ENCODE measurements at regions not wholly inside any gene's neighbourhood (a gene's known extent, or its start where the extent isn't known, plus 50 kb on each side); places are given as distances from the start of the nearest gene placed in this dataset.

DNA sequence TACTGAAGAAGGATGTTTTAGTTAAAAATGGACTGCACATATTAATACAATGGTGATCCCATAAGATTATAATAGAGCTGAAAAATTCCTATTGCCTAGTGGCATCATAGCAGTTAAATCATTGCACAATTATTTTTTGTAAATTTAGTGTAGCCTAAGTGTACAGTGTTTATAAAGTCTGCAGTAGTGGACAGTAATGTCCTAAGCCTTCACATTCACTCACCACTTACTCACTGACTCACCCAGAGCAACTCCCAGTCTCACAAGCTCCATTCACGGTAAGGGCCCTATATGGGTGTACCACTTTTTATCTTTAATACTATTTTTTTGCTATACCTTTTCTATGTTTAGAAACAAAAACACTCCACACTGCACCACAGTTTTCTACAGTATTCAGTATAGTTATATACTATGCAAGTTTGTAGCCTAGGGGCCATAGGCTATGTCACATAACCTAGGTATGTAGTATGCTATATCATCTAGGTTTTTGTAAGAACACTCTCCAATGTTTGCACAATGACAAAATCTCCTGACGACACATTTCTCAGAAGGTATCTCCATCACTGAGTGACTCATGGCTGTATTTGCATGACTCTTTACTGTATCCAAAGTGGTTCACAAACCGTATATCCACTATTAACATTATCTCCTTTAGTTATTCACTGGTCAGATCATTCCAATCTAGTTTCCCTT, 536.0 kb downstream of the KLF12 start:
- ATAC-seq: no peak
- TF ChIP-seq, protein P1, sequence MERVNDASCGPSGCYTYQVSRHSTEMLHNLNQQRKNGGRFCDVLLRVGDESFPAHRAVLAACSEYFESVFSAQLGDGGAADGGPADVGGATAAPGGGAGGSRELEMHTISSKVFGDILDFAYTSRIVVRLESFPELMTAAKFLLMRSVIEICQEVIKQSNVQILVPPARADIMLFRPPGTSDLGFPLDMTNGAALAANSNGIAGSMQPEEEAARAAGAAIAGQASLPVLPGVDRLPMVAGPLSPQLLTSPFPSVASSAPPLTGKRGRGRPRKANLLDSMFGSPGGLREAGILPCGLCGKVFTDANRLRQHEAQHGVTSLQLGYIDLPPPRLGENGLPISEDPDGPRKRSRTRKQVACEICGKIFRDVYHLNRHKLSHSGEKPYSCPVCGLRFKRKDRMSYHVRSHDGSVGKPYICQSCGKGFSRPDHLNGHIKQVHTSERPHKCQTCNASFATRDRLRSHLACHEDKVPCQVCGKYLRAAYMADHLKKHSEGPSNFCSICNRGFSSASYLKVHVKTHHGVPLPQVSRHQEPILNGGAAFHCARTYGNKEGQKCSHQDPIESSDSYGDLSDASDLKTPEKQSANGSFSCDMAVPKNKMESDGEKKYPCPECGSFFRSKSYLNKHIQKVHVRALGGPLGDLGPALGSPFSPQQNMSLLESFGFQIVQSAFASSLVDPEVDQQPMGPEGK (CRISPR knock-in tag; IDR thresholded peaks at IDR 0.05; ENCODE audit: borderline replicate concordance): no peak
- TF ChIP-seq OSR1 (CRISPR knock-in tag; IDR thresholded peaks at IDR 0.05): no peak
- no peak for TF ChIP-seq PPARA (CRISPR knock-in tag; IDR thresholded peaks at IDR 0.05; ENCODE audit: borderline replicate concordance)
- no peak for TF ChIP-seq ZNF8 (CRISPR knock-in tag; IDR thresholded peaks at IDR 0.05)
- no peak for TF ChIP-seq ZC3H10 (CRISPR knock-in tag; IDR thresholded peaks at IDR 0.05)
- TF ChIP-seq ZFP3 (CRISPR knock-in tag; IDR thresholded peaks at IDR 0.05): no peak
- TF ChIP-seq ESRRG (CRISPR knock-in tag; IDR thresholded peaks at IDR 0.05): no peak
- TF ChIP-seq CSRNP3 (CRISPR knock-in tag; IDR thresholded peaks at IDR 0.05): no peak
- no peak for TF ChIP-seq TCF4 (CRISPR knock-in tag; IDR thresholded peaks at IDR 0.05; ENCODE audit: borderline replicate concordance)
- no peak for TF ChIP-seq RARB (CRISPR knock-in tag; IDR thresholded peaks at IDR 0.05)
- no peak for TF ChIP-seq GLIS3 (CRISPR knock-in tag; IDR thresholded peaks at IDR 0.05)
- TF ChIP-seq CSDC2 (CRISPR knock-in tag; IDR thresholded peaks at IDR 0.05): no peak
- no peak for TF ChIP-seq ZNF70 (CRISPR knock-in tag; IDR thresholded peaks at IDR 0.05)
- TF ChIP-seq, protein P2, sequence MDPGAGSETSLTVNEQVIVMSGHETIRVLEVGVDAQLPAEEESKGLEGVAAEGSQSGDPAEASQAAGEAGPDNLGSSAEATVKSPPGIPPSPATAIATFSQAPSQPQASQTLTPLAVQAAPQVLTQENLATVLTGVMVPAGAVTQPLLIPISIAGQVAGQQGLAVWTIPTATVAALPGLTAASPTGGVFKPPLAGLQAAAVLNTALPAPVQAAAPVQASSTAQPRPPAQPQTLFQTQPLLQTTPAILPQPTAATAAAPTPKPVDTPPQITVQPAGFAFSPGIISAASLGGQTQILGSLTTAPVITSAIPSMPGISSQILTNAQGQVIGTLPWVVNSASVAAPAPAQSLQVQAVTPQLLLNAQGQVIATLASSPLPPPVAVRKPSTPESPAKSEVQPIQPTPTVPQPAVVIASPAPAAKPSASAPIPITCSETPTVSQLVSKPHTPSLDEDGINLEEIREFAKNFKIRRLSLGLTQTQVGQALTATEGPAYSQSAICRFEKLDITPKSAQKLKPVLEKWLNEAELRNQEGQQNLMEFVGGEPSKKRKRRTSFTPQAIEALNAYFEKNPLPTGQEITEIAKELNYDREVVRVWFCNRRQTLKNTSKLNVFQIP (CRISPR knock-in tag; IDR thresholded peaks at IDR 0.05; ENCODE audit: borderline replicate concordance, low read depth): no peak
- no peak for TF ChIP-seq BACH2 (CRISPR knock-in tag; IDR thresholded peaks at IDR 0.05; ENCODE audit: borderline replicate concordance)
- TF ChIP-seq SNAI2 (CRISPR knock-in tag; IDR thresholded peaks at IDR 0.05): no peak
- TF ChIP-seq ZFP30 (CRISPR knock-in tag; IDR thresholded peaks at IDR 0.05): no peak
- TF ChIP-seq ISL1 (CRISPR knock-in tag; IDR thresholded peaks at IDR 0.05): no peak
- no peak for TF ChIP-seq CREB5 (CRISPR knock-in tag; IDR thresholded peaks at IDR 0.05; ENCODE audit: low read depth)
- no peak for TF ChIP-seq TOX (CRISPR knock-in tag; IDR thresholded peaks at IDR 0.05; ENCODE audit: borderline replicate concordance)

DNA sequence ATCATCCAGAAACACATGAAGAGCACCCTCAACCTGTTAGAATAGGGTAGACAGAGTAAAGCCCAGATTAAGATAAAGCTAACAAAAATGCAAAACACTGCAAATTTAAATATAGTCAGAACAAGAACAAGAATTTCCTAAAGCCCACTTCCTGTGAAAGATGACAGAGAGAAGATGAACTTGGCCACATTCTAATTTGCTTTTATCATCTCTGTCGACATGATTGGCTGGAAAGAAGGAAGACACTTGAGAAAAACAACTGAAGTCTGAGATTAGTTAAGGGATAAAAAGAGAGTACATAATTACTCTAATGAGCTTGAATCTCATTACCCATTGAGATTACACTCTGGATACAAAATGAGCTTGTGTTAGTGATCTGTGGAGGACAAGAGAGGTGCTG, 537.6 kb downstream of the KLF5 start:
- ATAC-seq: no peak
- TF ChIP-seq ZFP30 (CRISPR knock-in tag; IDR thresholded peaks at IDR 0.05): no peak

GRCh38 chr13:73593199-73593765, 534.5 kb downstream of the KLF5 start:
- ATAC-seq: no peak
- TF ChIP-seq TOX (CRISPR knock-in tag; IDR thresholded peaks at IDR 0.05; ENCODE audit: borderline replicate concordance): no peak

DNA sequence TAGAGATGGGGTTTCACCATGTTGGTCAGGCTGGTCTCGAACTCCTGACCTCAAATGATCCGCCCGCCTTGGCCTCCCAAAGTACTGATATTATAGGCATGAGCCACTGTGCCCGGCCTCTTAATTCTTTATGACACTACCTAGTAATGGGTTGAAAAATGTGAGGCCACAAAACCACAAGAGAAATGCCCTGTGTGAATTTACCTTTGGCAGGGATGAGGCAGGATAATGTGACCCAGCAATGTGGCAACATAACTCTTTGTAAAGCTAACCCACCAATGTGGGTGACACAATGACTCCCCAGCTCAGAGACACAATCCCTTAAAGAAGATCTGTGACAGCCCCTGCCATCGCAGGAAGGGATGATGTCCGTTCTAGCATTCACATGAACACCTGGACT, 533.1 kb downstream of the KLF5 start:
- no peak for ATAC-seq
- TF ChIP-seq, protein P2 (CRISPR knock-in tag; IDR thresholded peaks at IDR 0.05; ENCODE audit: borderline replicate concordance, low read depth): no peak
- TF ChIP-seq ARNTL (CRISPR knock-in tag; IDR thresholded peaks at IDR 0.05; ENCODE audit: borderline replicate concordance, low read depth): no peak
- TF ChIP-seq SNAI2 (CRISPR knock-in tag; IDR thresholded peaks at IDR 0.05): no peak
- TF ChIP-seq ESRRG (CRISPR knock-in tag; IDR thresholded peaks at IDR 0.05): no peak
- TF ChIP-seq ZFP30 (CRISPR knock-in tag; IDR thresholded peaks at IDR 0.05): no peak
- TF ChIP-seq RARB (CRISPR knock-in tag; IDR thresholded peaks at IDR 0.05): no peak
- TF ChIP-seq ZNF70 (CRISPR knock-in tag; IDR thresholded peaks at IDR 0.05): no peak
- no peak for TF ChIP-seq TOX (CRISPR knock-in tag; IDR thresholded peaks at IDR 0.05; ENCODE audit: borderline replicate concordance)
- TF ChIP-seq CSDC2 (CRISPR knock-in tag; IDR thresholded peaks at IDR 0.05): no peak
- no peak for TF ChIP-seq BACH2 (CRISPR knock-in tag; IDR thresholded peaks at IDR 0.05; ENCODE audit: borderline replicate concordance)
- TF ChIP-seq ZFP3 (CRISPR knock-in tag; IDR thresholded peaks at IDR 0.05): no peak
- TF ChIP-seq, protein P1 (CRISPR knock-in tag; IDR thresholded peaks at IDR 0.05; ENCODE audit: borderline replicate concordance): no peak
- no peak for TF ChIP-seq ZNF8 (CRISPR knock-in tag; IDR thresholded peaks at IDR 0.05)
- no peak for TF ChIP-seq TSHZ2 (CRISPR knock-in tag; IDR thresholded peaks at IDR 0.05)
- TF ChIP-seq ISL1 (CRISPR knock-in tag; IDR thresholded peaks at IDR 0.05): no peak
